Left lung (tissue), 4 donors: ENCODE measurements at regions not wholly inside any gene's neighbourhood (a gene's known extent, or its start where the extent isn't known, plus 50 kb on each side); places are given as distances from the start of the nearest gene placed in this dataset.

Experiments
- ATAC-seq: fragments of 200-7000 bp; cut with Tn5 transposase; one replicate; pipeline ENCODE4 v1.9.1; 2020; ENCODE audit warnings: moderate library complexity
- DNase-seq, 4 donors: peaks; one replicate each; pipeline ENCODE4 v3.0.0-alpha.2; 2013 to 2020
- H3K27ac ChIP-seq, 2 donors: fragments of 200-600 bp; sonication (generic) in 1 of 2; one replicate each; pipeline versions ENCODE4 v1.5.0 to v1.8.0; 2020 to 2021
- H3K27me3 ChIP-seq, 2 donors: fragments of 200-600 bp; sonication (generic) in 1 of 2; one replicate each; pipeline versions ENCODE4 v1.5.0 to v1.8.0; 2020 to 2021
- H3K36me3 ChIP-seq, 2 donors: fragments of 200-600 bp; sonication (generic) in 1 of 2; one replicate each; pipeline versions ENCODE4 v1.5.0 to v1.8.0; 2020 to 2021
- H3K4me1 ChIP-seq, 2 donors: fragments of 200-600 bp; one replicate each; pipeline ENCODE4 v1.8.0; 2021
- H3K4me3 ChIP-seq, 2 donors: fragments of 200-600 bp; sonication (generic) in 1 of 2; one replicate each; pipeline versions ENCODE4 v1.5.0 to v1.8.0; 2020 to 2021; ENCODE audit warnings: mild to moderate bottlenecking in 1 of 2
- H3K9me3 ChIP-seq, 2 donors: fragments of 200-600 bp; sonication (generic) in 1 of 2; one replicate each; pipeline versions ENCODE4 v1.5.0 to v1.8.0; 2020 to 2021
- CTCF ChIP-seq, 2 donors: fragments of 200-600 bp; sonication (generic) in 1 of 2; IDR thresholded peaks; one replicate each; pipeline versions ENCODE4 v1.5.0 to v1.8.0; 2021; ENCODE audit warnings: antibody characterized with exemption in 2 of 2
- intact Hi-C, 2 donors: fragments of 100-400 bp; cut with DNase I; formaldehyde crosslinking; loops; one replicate each; pipeline versions ENCODE4 v1.11.2 to v1.14.2; 2022
- donor health status: DM: no; HTN: yes; CAD: no.
- donor health status: DM: no; HTN: no; CAD: no.

GRCh38 chr1:214954617-214954949, 128.0 kb upstream of the KCNK2 start:
- Histone ChIP-seq H3K4me3 (no peak overlapping the region), H3K27me3 (no peaks in the 10 kb centered on the region), H3K9me3 (peaks cover 0 to 5% of the 10 kb centered on the region in 2 donors), H3K36me3 (no peaks in the 10 kb centered on the region), H3K27ac (no peak overlapping the region), H3K4me1 (no peaks in the 10 kb centered on the region)
- no peak for ATAC-seq
- no peak for DNase-seq
- TF ChIP-seq CTCF (IDR thresholded peaks at IDR 0.05) = no peak
- intact Hi-C loops = no loop called here

GRCh38 chr1:214957330-214958137, 125.0 kb upstream of the KCNK2 start:
- no peak for DNase-seq
- no peaks in the 10 kb centered on the region for H3K36me3 ChIP-seq
- TF ChIP-seq CTCF (IDR thresholded peaks at IDR 0.05) = no peak
- no peak overlapping the region for H3K4me3 ChIP-seq
- H3K27ac ChIP-seq = no peak overlapping the region
- H3K4me1 ChIP-seq = no peaks in the 10 kb centered on the region
- no peak for ATAC-seq
- H3K9me3 ChIP-seq = peaks cover 0 to 5% of the 10 kb centered on the region in 2 donors
- no peaks in the 10 kb centered on the region for H3K27me3 ChIP-seq
- intact Hi-C loops = no loop called here

- Histone ChIP-seq H3K9me3 (peaks cover 0 to 5% of the 10 kb centered on the region in 2 donors), H3K36me3 (no peaks in the 10 kb centered on the region), H3K4me3 (no peak overlapping the region), H3K27ac (no peak overlapping the region), H3K27me3 (no peaks in the 10 kb centered on the region), H3K4me1 (no peaks in the 10 kb centered on the region)
- DNase-seq (no peak), ATAC-seq (no peak)
- intact Hi-C loops = no loop called here
- TF ChIP-seq CTCF (IDR thresholded peaks at IDR 0.05) = no peak
Observed at GRCh38 chr1:214958486-214958885, 124.1 kb upstream of the KCNK2 start.

- ATAC-seq (no peak), DNase-seq (peak in 2 of 4 donors; percentile 3 to 15)
- Histone ChIP-seq H3K27ac (no peak overlapping the region), H3K4me3 (no peak overlapping the region), H3K36me3 (no peaks in the 10 kb centered on the region), H3K4me1 (no peaks in the 10 kb centered on the region), H3K9me3 (no peaks in the 10 kb centered on the region), H3K27me3 (no peaks in the 10 kb centered on the region)
- no peak for TF ChIP-seq CTCF (IDR thresholded peaks at IDR 0.05)
- intact Hi-C loops = no loop called here
Observed at GRCh38 chr1:214966346-214966745, 116.2 kb upstream of the KCNK2 start.

- Histone ChIP-seq H3K27me3 (no peaks in the 10 kb centered on the region), H3K9me3 (no peaks in the 10 kb centered on the region), H3K27ac (no peak overlapping the region), H3K36me3 (no peaks in the 10 kb centered on the region), H3K4me3 (no peak overlapping the region), H3K4me1 (no peaks in the 10 kb centered on the region)
- TF ChIP-seq CTCF (IDR thresholded peaks at IDR 0.05) = no peak
- ATAC-seq (no peak), DNase-seq (no peak)
- intact Hi-C loops = no loop called here
Observed at GRCh38 chr1:214967865-214968575, 114.5 kb upstream of the KCNK2 start.
